NCI-H2081 (cell line): ENCODE measurements at regions not wholly inside any gene's neighbourhood (a gene's known extent, or its start where the extent isn't known, plus 50 kb on each side); places are given as distances from the start of the nearest gene placed in this dataset.
"Not testable (repeated sequence)": the region's sequence is repeated elsewhere in the genome, so short reads cannot be mapped to it uniquely, and the experiment has no call there.

Experiments used
- DNase-seq, 2 experiments: peaks; one replicate each; lab custom pipeline; 2025; lab: John Stamatoyannopoulos, UW

- DNase-seq, result no peak
Measured at GRCh38 chr1:113302636-113303035, 87.7 kb upstream of the MAGI3 start.

- no peak for DNase-seq
Measured at GRCh38 chr1:113303267-113303666, 87.0 kb upstream of the MAGI3 start.

GRCh38 chr1:113305029-113305428 is 85.3 kb upstream of the MAGI3 start:
- not testable (repeated sequence) for DNase-seq

GRCh38 chr1:113307771-113308445 is 82.4 kb upstream of the MAGI3 start:
- no peak for DNase-seq

- DNase-seq, result not testable (repeated sequence)
Measured at GRCh38 chr1:113312651-113313050, 77.7 kb upstream of the MAGI3 start.

- DNase-seq, result no peak
Measured at GRCh38 chr1:113314600-113314999, 75.7 kb upstream of the MAGI3 start.

- DNase-seq, result peak in 1 of 2 experiments; percentile 24
Measured at GRCh38 chr1:113320272-113320671, 70.0 kb upstream of the MAGI3 start.

- no peak for DNase-seq
Measured at GRCh38 chr1:113320972-113321680, 69.2 kb upstream of the MAGI3 start.

- no peak for DNase-seq
Measured at GRCh38 chr1:113321771-113322387, 68.4 kb upstream of the MAGI3 start.

- DNase-seq, result no peak
Measured at GRCh38 chr1:113322439-113322838, 67.9 kb upstream of the MAGI3 start.

- DNase-seq, result no peak
Measured at GRCh38 chr1:113325022-113325421, 65.3 kb upstream of the MAGI3 start.

- DNase-seq, result no peak
Measured at GRCh38 chr1:113326976-113327375, 63.3 kb upstream of the MAGI3 start.

- peak; percentile 24 to 41 for DNase-seq
Measured at GRCh38 chr1:113333056-113333455, 57.3 kb upstream of the MAGI3 start.

- DNase-seq, result no peak
Measured at GRCh38 chr1:113340038-113340437, 50.3 kb upstream of the MAGI3 start.
